ENCODE measurements at regions not wholly inside any gene's neighbourhood (a gene's known extent, or its start where the extent isn't known, plus 50 kb on each side); places are given as distances from the start of the nearest gene placed in this dataset.

DNA sequence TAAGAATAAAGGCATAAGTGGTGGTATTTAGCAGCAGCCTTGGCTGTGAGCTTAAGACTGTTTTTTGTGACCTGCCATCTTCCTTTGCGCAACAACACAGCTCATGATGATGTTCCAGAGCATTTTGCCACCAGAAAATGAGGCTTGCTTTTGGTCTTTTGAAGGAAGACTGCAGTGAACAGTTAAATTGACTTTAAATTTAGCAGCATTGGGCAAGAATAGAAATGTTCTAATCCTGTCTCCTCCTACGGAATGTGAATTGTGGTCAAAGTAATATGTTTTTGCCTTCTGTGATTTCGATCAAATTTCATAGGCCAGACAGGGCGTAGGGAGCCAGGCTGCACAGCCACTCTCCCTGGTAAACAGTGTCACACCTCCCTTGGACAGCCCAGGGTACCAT is 460.7 kb upstream of the RASGRP1 start:
- H3K4me3 ChIP-seq (ENCODE audit: low read depth, low read length, poor library complexity, severe bottlenecking): no peak overlapping the region
- CTCF ChIA-PET: no interaction called here
- POLR2A ChIA-PET (ENCODE audit: low non-redundant PET): no interaction called here
- DNase-seq (ENCODE audit: low spot score): no peak
- TF ChIP-seq EZH2 (IDR thresholded peaks at IDR 0.05; ENCODE audit: borderline replicate concordance, low read depth, low read length, poor library complexity, severe bottlenecking): no peak
- TF ChIP-seq, protein P1, sequence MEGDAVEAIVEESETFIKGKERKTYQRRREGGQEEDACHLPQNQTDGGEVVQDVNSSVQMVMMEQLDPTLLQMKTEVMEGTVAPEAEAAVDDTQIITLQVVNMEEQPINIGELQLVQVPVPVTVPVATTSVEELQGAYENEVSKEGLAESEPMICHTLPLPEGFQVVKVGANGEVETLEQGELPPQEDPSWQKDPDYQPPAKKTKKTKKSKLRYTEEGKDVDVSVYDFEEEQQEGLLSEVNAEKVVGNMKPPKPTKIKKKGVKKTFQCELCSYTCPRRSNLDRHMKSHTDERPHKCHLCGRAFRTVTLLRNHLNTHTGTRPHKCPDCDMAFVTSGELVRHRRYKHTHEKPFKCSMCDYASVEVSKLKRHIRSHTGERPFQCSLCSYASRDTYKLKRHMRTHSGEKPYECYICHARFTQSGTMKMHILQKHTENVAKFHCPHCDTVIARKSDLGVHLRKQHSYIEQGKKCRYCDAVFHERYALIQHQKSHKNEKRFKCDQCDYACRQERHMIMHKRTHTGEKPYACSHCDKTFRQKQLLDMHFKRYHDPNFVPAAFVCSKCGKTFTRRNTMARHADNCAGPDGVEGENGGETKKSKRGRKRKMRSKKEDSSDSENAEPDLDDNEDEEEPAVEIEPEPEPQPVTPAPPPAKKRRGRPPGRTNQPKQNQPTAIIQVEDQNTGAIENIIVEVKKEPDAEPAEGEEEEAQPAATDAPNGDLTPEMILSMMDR (conservative IDR thresholded peaks at IDR 0.05; ENCODE audit: low read depth, low read length): no peak
- peaks cover 15% of the 10 kb centered on the region for H3K27me3 ChIP-seq (replicated peaks; ENCODE audit: insufficient read depth, low read depth, low read length, poor library complexity)
- no peaks in the 10 kb centered on the region for H3K4me1 ChIP-seq (ENCODE audit: insufficient read depth, low read length, poor library complexity, severe bottlenecking)
- BruUV-seq (replicated peaks): no TSS peak
- H3K36me3 ChIP-seq (ENCODE audit: insufficient read depth, low read length, poor library complexity, severe bottlenecking): no peaks in the 10 kb centered on the region
- H3K27ac ChIP-seq (ENCODE audit: low read depth, low read length, poor library complexity, severe bottlenecking): no peak overlapping the region
- H3K9me3 ChIP-seq (ENCODE audit: low read depth, low read length, poor library complexity, severe bottlenecking): no peaks in the 10 kb centered on the region
- intact Hi-C loops (cut with micrococcal nuclease; ENCODE audit: unreplicated experiment): no loop called here

DNA sequence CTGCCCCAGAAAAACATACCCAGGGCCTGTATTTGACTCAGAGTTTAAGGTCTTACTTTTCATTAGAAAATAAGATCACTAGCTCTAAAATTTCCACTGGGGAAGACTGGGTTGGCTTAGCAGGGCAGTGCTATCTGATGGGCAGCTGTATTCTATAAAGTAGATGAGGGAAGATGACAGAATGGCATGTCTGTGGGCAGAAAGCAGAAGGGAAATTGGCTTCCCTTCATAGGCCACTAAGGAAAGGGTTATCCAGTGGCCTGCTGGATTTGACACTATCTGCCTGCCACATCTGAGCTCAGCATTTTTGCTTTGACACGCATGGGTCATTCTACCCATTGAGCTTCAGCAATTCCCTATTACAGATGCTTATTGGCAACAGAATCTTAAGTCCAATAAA is 461.3 kb upstream of the RASGRP1 start:
- peaks cover 9% of the 10 kb centered on the region for H3K27me3 ChIP-seq (replicated peaks; ENCODE audit: insufficient read depth, low read depth, low read length, poor library complexity)
- no peak overlapping the region for H3K27ac ChIP-seq (ENCODE audit: low read depth, low read length, poor library complexity, severe bottlenecking)
- no peak overlapping the region for H3K4me3 ChIP-seq (ENCODE audit: low read depth, low read length, poor library complexity, severe bottlenecking)
- no peaks in the 10 kb centered on the region for H3K36me3 ChIP-seq (ENCODE audit: insufficient read depth, low read length, poor library complexity, severe bottlenecking)
- ChIA-PET CTCF (no interaction called here), POLR2A (ENCODE audit: low non-redundant PET) (no interaction called here)
- no peaks in the 10 kb centered on the region for H3K4me1 ChIP-seq (ENCODE audit: insufficient read depth, low read length, poor library complexity, severe bottlenecking)
- DNase-seq (ENCODE audit: low spot score): no peak
- no peaks in the 10 kb centered on the region for H3K9me3 ChIP-seq (ENCODE audit: low read depth, low read length, poor library complexity, severe bottlenecking)
- intact Hi-C loops (cut with micrococcal nuclease; ENCODE audit: unreplicated experiment): no loop called here
- no peak for TF ChIP-seq EZH2 (IDR thresholded peaks at IDR 0.05; ENCODE audit: borderline replicate concordance, low read depth, low read length, poor library complexity, severe bottlenecking)
- TF ChIP-seq, protein P1 (conservative IDR thresholded peaks at IDR 0.05; ENCODE audit: low read depth, low read length): no peak
- no TSS peak for BruUV-seq (replicated peaks)

DNA sequence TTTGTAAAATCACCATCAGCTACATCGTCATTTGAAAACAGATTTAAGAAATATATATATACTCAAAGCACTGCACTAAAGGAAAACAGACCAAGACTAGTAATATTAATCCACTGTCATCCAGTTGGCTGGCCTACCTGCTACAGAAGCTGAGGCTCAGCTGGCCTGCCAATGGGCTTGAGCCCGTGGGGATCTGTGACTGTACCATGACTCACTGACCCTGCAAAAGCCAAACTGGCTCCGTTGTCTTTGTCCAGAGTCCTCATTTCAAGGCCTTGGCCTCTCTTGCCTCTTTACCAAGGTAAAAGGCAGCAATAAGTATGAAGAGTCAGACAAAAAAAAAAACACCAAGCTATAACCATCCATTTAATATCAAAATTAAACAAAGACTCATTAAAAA is 463.5 kb upstream of the RASGRP1 start:
- DNase-seq (ENCODE audit: low spot score): no peak
- H3K4me1 ChIP-seq (ENCODE audit: insufficient read depth, low read length, poor library complexity, severe bottlenecking): no peaks in the 10 kb centered on the region
- peaks cover 12% of the 10 kb centered on the region for H3K27me3 ChIP-seq (replicated peaks; ENCODE audit: insufficient read depth, low read depth, low read length, poor library complexity)
- H3K27ac ChIP-seq (ENCODE audit: low read depth, low read length, poor library complexity, severe bottlenecking): no peak overlapping the region
- ChIA-PET POLR2A (ENCODE audit: low non-redundant PET) (no interaction called here), CTCF (no interaction called here)
- H3K4me3 ChIP-seq (ENCODE audit: low read depth, low read length, poor library complexity, severe bottlenecking): no peak overlapping the region
- no peaks in the 10 kb centered on the region for H3K9me3 ChIP-seq (ENCODE audit: low read depth, low read length, poor library complexity, severe bottlenecking)
- TF ChIP-seq EZH2 (IDR thresholded peaks at IDR 0.05; ENCODE audit: borderline replicate concordance, low read depth, low read length, poor library complexity, severe bottlenecking): no peak
- TF ChIP-seq, protein P1 (conservative IDR thresholded peaks at IDR 0.05; ENCODE audit: low read depth, low read length): no peak
- intact Hi-C loops (cut with micrococcal nuclease; ENCODE audit: unreplicated experiment): no loop called here
- H3K36me3 ChIP-seq (ENCODE audit: insufficient read depth, low read length, poor library complexity, severe bottlenecking): no peaks in the 10 kb centered on the region
- no TSS peak for BruUV-seq (replicated peaks)
